HG03045 (cell line): ENCODE measurements at regions not wholly inside any gene's neighbourhood (a gene's known extent, or its start where the extent isn't known, plus 50 kb on each side); places are given as distances from the start of the nearest gene placed in this dataset.
"Not testable (repeated sequence)": the region's sequence is repeated elsewhere in the genome, so short reads cannot be mapped to it uniquely, and the experiment has no call there.

Source experiments
- ATAC-seq: cut with Tn5 transposase; IDR thresholded peaks from one replicate; pipeline ENCODE4 v1.9.1; 2021; ENCODE audit warnings: mild to moderate bottlenecking, moderate library complexity; ENCODE audit not compliant: unreplicated experiment

DNA sequence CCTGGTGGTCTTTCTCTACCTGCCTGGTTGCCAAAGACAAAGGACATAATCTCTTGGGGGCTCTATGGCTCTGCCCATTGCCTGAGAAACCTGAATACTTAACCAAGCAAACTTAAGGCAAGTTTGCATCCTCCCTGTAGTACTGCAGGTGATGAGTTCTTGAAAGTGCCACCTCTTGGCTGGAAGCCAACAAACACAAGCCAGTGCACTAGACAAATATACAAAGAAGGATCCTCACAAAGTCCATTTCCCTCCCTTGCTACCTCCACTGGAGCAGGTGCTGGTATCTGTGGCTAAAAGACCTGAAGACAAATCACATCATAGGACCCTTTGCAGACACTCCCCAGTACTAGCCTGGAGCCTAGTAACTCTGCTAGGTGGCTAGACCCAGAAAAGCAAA, 772.3 kb downstream of the SI start:
- ATAC-seq = no peak

DNA sequence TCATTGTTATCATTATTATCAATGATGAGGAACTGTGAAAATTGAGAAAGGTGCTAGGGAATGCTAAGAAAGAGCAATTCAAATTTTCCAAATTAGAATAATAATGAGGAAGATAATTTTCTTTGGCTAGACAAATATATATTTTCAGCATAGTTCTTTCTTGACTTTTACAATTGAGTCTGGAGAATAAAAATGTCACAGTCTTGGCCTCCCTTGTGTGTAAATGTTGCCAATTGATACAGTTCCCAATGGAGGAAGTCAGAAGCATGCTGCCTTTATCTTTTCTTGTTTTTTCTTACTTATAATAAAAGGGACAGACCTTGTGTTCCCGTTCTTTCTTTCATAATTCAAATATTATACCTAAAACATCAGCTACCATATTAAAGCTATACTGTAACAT, 774.4 kb downstream of the SI start:
- no peak for ATAC-seq

DNA sequence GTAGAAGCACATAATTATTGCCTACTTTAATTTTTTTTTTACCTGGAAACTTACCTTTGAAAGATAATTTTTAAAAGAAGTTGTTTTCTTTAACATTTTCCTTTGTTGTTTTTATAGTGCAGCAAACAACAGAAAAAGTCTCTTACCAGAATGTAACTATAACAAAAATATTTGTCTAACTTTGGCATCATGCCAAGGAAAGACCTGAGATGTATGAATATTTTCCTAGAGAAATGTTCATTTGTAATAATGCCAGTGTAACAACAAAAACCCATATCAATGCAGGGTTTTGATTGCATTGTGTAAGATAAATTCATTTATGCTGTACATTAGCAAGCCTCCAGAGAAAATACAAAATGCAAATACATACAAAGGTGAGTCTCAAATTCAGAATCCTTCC, 775.7 kb downstream of the SI start:
- no peak for ATAC-seq

DNA sequence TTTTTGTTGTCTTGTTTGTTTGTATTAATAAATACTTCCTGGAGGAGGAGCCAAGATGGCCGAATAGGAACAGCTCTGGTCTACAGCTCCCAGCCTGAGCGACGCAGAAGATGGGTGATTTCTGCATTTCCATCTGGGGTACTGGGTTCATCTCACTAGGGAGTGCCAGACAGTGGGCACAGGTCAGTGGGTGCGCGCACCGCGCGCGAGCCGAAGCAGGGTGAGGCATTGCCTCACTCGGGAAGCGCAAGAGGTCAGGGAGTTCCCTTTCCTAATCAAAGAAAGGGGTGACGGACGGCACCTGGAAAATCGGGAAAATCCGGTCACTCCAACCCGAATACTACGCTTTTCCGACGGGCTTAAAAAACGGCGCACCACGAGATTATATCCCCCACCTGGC, 786.8 kb downstream of the SI start:
- ATAC-seq = not testable (repeated sequence)

DNA sequence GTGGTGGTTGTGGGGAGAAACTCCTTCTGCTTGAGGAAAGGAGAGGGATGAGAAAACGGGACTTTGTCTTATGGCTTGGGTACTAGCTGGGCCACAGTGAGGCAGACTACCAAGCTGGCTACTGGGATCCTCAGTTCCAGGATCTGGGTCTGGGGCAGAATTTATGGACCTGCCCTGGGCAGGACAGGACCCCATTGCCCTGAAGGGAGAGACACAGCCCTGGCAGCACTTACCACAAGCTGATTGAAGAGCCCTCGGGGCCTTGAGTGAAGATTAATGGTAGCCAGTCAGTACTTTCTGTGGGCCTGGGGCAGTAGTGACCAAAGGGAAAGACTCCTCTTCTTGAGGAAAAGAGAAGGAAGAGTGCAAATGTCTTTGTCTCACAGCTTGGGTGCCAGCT, 799.7 kb downstream of the SI start:
- ATAC-seq = no peak

DNA sequence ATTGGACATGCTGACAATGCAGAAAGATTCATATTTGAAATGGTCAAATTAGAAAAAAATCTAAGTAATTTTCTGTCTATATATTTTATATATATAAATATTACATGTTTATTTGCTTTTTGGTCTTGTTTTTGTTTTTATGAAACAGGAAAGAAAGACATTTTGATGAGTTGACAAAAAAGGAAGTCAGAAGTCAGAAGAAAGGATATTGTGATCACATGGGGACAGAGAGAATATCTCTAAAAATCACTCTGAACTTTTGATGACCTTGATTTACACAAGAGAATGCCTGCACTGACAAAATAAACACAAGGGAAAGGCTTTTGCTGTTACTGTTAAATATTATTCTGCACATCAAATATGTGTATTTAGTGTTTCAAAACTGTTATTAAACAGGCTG, 811.2 kb downstream of the SI start:
- no peak for ATAC-seq

DNA sequence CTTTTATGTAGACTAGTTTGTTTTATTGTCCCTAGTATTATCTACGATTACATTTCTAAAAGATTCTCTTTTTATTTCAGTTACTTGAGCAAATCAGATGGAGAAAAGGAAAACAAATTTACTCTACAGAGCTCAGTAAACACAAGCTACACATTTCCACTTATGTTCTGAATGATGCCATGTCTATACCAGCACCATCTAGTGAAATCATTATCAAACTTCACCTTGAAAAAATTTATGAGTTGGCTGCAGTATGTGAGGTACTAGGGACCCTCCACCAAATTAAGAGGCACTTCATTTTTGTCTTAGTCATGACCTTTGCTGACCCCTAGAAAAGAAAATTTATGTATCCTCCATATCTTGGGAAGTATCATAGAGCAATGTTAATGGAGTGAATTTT, 827.4 kb downstream of the SI start:
- ATAC-seq = no peak

DNA sequence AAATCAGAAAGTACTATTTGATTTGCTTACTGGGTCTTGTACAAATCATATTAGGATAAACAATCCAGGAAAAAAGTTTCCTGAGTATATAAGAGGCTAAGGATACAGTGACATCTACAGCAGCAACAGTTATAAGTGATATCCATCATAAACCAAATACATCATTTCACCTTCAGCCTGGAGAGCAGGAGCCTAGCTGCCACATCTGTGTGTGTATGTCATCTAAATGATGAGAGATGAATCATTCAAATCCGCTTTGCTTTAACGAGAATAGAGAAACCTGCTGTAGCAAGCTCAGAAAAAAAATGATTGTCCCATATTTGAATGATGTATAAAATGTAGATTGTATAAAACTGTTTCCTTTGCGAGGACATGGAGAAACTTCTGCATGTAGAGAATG, 841.4 kb downstream of the SI start:
- no peak for ATAC-seq

DNA sequence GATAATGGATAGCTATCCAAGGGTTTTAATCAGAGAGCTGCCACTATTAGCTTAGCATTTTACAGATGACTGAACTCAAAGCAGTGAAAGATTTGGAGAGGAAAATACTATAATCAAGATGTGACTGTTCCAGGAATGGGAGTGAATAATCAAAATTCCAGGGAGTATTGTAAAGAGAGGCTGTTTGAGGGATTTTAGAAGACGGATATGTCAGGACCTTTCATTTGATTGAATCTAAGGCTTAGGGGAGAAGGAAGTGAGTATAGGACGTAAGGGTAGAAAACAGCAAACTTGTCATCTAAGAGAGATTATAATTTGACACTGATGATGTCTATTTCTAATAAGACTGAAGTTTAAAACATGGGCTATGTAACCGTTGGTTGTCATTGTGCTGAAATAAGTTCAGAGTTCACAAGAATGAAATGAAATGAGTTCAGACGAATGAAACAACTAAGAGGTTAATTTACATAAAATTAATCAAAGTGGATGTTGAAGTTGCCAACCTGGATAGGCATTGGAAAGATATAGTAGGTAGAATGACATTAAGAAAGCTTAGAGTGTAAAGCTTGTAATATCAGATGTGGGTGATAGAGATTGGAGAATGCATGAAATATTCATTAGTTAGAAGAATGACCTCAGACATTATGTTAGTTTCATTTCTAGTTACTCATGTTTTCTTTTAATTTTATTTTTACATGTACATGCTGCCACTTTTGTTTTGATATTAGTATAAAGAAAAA, 842.8 kb downstream of the SI start:
- ATAC-seq = no peak

DNA sequence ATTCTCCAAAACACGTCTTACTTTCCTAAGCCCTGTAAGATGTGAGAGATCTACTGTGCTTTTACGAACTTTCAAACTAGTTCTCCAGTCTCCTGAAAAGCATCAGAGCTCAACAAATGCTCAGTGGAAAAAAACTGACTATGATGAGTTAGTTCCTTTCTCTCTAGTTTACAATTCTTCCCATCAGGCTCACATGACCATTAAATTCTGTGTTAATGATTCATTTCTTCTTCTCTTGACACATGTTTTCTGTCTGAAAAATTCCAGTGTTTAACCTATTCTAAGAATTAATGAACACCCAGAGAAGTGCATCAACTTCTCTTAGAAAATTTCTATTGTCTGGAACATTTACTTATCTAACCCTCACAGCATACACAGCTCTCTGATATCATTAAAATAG, 844.3 kb downstream of the SI start:
- ATAC-seq = no peak

DNA sequence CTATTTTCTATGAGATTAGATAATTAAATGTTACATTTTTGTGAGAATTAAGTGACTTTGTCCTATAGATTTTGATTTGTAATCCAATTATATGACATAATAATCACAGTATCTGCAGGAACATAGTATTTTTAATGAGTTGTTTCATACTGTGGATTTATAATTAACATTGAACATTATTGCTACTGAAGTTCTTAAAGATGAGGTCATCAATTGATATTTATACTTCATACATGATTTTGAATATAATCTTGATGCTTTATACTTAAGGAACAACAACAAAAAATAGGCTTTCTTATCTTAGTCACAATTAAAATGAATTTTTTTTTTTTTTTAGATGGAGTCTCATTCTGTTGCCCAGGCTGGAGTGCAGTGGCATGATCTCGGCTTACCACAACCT, 846.6 kb downstream of the SI start:
- no peak for ATAC-seq

DNA sequence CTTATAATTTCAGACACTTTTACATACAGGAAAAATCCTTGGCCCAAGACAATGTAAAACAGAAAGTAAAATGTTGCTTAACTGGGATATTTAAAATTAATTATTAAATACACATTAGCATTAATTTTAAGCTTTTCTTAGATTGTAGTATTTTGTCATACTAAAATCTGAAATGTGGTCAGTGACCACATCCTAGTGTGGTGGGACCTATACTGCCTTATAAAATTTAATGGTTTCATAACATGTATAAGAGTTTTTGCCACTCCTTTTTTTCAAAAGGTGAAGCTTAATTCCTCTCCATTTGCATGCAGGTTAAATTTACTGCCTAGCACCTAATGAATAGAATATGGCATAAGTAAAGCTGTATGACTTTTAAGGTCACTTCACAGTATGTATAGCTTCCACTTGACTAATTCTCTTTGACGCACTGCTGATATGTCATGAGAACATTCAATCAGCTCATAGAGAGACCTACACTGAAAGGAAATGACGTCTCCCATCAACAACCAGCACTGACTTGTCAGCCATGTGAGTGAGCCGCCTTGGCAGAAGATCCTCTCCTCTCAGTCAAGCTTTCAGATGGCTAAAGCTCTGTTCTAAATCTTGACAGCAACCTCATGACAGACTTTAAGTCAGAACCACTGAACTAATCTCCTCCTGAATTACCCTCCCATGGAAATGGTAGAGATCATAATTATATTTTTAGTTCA, 847.8 kb downstream of the SI start:
- ATAC-seq = no peak

DNA sequence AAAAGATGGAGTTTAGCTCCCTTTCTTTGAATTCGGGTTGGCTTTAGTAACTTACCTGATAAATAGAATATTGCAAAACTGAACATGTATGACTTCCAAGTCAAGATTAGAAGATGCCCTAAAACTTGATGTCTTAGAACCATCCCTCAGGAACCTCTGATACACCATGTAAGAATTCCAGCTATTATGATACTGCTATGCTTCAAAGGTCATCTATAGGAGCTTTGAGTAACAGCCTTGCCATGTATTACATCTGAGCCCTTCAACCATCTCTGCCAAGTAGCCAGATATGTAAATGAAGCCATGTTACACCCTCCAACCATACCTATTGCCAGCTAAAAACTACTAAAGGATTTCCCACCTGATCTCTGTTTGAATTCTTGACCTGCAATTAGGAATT, 854.2 kb downstream of the SI start:
- no peak for ATAC-seq

DNA sequence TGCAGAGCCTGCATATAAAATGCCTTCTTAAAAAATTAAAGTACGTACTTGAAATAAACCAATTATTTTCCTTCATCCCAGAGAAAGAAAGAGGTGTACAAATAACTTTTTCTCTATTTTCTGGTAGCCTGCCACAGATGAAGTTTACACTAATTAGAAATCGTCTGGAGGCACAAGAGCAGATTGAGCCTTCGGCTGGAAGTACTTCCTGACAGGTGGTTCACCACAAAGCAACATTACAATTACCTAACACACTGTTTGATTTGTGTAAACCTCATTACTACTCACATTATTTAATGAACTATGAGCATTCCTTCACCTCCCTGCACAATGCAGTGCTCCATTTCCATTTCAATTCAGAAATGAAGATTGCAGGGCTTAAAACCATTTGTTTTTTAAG, 856.1 kb downstream of the SI start:
- no peak for ATAC-seq

DNA sequence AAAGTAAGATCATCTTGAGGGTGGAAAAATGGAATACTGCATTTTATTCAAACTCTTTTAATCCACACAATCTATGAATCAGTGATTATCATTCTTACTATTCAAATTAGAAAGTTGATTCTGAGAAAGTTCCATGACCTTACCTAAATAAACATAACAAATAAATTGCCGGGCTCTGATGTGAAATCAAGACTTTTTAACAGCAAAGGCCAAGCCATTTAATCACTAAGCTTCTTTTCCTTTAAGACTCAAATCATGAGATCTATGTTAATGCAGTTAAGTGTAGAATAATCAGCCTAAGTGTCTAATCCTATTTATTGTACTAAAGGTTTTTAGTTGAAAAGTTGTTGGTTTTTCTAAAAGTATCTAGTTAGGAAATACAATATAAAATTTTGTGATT, 857.0 kb downstream of the SI start:
- ATAC-seq = no peak

DNA sequence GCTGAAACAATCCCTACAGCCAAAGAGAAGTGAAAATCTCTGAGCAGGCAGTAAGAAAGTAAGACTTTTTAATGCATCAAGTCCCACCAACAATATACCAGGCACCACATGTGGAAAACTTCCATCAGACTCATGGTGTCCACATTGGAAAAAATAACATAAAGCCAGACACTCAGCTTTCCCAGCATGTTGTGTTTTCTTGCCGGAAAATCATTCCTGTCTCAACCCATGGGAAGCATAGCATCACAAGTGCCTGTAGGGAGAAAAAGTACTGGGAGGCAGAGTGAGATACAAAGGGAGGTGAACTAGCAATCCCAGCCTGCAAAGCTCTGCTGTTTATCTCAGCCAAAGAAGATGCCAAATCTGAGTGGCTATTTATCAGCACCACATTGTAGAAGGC, 868.9 kb downstream of the SI start:
- no peak for ATAC-seq

DNA sequence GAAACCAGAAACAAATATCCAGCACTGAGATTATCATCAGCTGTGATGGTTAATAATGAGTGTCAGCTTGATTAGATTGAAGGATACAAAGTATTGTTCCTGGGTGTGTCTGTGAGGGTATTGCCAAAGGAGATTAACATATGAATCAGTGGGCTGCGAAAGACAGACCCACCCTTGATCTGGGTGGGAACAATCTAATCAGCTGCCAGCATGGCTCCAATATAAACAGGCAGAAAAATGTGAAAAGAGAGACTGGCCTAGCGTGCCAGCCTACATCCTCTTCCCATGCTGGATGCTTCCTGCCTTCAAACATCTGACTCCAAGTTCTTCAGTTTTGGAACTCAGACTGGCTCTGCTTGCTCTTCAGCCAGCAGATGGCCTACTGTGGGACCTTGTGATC, 869.5 kb downstream of the SI start:
- ATAC-seq = no peak

DNA sequence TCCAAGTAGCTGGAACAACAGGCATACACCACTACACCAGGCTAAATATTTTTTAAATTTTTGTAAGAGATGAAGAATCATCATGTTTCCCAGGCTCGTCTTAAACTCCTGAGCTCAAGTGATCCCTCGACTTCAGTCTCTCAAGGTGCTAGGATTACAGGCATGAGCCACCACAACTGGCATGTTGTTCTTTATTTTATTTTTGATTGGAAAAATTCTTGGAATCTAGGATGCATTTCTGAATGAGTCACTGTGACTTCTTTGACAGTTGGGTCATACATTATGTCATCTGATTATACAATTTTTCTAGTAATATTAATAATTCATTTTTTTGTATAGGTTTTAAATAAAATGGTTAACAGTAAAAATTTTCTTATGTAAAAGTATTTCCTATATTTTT, 870.2 kb downstream of the SI start:
- ATAC-seq = no peak

DNA sequence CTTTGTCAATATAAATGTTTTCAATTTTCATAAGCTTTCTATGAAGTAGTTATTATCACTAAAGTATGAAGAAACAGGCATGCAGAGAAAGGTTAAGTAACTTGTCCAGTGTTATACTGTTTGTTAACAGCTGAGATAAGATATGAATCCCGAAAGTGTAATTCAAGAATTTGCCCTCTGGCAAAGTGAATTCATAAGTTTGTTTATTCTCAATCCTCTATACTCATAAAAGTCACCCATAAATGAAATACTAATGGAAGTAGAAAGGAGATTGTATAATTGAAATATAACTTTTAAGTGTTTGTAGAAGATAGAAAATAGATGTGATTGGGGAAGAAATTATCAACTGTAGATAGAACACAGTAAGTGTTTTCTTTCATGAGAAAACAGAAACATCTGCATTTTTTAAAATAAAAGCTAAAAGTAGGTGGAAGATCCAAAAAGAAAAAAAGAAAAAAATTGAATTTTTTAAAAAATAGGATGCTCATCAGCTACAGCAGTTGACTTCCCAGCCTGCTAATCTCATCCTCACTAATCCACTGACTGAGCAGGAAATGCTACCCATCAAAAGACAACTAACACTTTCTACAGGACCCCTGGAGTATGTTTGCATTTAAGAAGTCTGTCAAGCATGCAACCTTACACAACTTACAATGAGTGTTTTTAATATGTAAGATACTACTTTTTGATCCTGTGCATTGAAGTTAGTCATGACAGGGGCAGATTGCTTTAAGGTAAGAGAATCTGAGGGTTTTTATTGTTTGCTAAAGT, 878.1 kb downstream of the SI start:
- ATAC-seq = no peak

DNA sequence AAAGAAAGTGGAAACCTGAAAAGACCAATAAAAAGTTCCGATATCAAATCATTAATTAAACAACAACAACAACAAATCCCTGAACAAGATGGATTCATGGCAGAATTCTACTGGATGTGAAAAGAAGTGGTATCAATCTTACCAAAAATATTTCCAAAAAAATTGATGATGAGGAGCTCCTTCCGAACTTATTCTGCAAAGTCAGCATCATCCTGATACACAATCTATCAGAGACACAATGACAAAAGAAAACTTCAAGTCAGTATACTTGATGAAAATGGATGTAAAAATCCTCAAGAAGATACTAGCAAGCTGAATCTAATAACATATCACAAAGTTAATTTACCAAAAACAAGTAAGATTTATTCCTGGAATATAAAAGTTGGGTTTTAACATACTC, 881.8 kb downstream of the SI start:
- no peak for ATAC-seq

DNA sequence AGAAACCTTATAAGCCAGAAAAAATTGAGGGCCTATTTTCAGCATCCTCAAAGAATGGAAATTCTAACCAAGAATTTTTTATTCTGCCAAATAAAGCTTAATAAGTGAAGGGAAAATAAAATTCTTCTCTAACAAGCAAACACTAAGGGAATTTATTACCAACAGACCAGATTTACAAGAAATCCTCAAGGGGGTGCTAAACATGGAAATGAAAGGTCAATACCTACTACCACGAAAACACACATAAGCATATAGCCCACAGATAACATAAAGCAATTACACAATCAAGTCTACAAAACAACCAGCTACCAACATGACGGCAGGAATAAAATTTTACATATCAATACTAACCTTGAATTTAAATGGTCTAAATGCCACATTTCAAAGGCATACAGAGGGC, 883.5 kb downstream of the SI start:
- ATAC-seq = no peak

DNA sequence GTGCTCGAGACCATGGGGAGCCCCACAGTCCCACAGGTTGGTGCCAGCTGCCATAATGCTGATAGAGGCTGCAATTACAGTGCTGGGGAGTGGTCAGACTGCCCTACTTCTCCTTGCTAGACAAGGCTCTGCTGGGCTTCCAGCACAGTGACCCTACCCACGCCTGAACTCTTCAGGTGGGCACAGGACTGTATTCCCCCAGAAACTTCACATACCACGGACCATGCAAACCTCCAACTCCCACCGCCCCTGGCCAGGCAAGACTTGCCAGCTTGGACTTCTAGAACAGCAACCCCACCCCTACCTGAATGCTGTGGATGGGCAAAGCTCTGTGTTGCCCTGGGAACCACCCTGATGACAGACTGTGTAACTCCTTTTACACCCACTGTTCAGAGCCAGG, 885.3 kb downstream of the SI start:
- no peak for ATAC-seq
